ENCODE measurements at regions not wholly inside any gene's neighbourhood (a gene's known extent, or its start where the extent isn't known, plus 50 kb on each side); places are given as distances from the start of the nearest gene placed in this dataset.

- DNase-seq (ENCODE audit: extremely low read depth, insufficient read length), result no peak
- Histone ChIP-seq H3K27me3 (replicated peaks; ENCODE audit: control insufficient read depth, insufficient read depth, low read length) (no peaks in the 10 kb centered on the region), H3K4me3 (replicated peaks; ENCODE audit: low read depth, low read length) (no peak overlapping the region), H3K36me3 (ENCODE audit: control insufficient read depth, insufficient read depth, low read length) (no peaks in the 10 kb centered on the region)
- no peak for TF ChIP-seq CTCF (IDR thresholded peaks at IDR 0.05; ENCODE audit: insufficient read depth, low read length, poor library complexity, severe bottlenecking)
Measured at GRCh38 chr2:156158808-156159207, 173.7 kb downstream of the NR4A2 start.

- no peaks in the 10 kb centered on the region for H3K36me3 ChIP-seq (ENCODE audit: control insufficient read depth, insufficient read depth, low read length)
- no peak for TF ChIP-seq CTCF (IDR thresholded peaks at IDR 0.05; ENCODE audit: insufficient read depth, low read length, poor library complexity, severe bottlenecking)
- no peaks in the 10 kb centered on the region for H3K27me3 ChIP-seq (replicated peaks; ENCODE audit: control insufficient read depth, insufficient read depth, low read length)
- DNase-seq (ENCODE audit: extremely low read depth, insufficient read length), result no peak
- H3K4me3 ChIP-seq (replicated peaks; ENCODE audit: low read depth, low read length), result no peak overlapping the region
Measured at GRCh38 chr2:156157670-156158069, 174.9 kb downstream of the NR4A2 start.

DNA sequence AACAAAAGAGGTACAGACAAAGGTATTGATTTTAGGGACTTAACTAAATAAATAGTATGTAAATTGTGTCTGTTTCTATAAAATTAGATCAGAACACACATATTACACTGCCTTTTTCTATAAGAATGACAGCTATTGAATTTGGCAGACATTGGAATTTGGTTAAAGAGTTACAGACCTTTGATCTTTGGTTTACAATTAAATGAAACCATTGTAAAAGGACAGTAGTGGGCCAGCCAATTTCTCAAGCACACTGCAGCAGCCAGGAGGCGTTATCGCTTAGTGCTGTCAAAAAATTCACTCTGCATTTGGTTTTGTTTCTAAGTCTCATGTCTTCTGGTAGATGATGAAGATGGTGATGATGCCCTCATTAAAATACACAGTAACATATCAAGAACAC lies 175.9 kb downstream of the NR4A2 start:
- H3K36me3 ChIP-seq (ENCODE audit: control insufficient read depth, insufficient read depth, low read length), result no peaks in the 10 kb centered on the region
- H3K4me3 ChIP-seq (replicated peaks; ENCODE audit: low read depth, low read length), result no peak overlapping the region
- no peaks in the 10 kb centered on the region for H3K27me3 ChIP-seq (replicated peaks; ENCODE audit: control insufficient read depth, insufficient read depth, low read length)
- no peak for DNase-seq (ENCODE audit: extremely low read depth, insufficient read length)
- no peak for TF ChIP-seq CTCF (IDR thresholded peaks at IDR 0.05; ENCODE audit: insufficient read depth, low read length, poor library complexity, severe bottlenecking)

DNA sequence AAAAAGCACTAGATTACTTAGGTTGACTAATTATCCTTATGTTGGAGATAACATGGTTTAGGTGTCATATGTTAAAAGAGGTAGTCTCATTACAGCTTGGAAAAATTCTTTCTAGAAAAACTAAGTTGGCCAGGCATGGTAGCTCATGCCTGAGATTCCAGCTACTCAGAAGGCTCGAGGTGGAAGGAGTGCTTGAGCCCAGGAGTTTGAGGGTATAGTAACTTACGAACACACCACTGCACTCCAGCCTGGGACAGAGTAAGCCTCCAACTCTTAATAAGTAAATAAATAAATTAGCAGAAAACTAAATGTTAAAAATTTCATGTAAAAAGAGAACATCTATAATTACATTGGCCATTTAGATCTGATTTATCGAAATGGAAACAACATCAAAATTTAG lies 177.2 kb downstream of the NR4A2 start:
- Histone ChIP-seq H3K27me3 (replicated peaks; ENCODE audit: control insufficient read depth, insufficient read depth, low read length) (no peaks in the 10 kb centered on the region), H3K36me3 (ENCODE audit: control insufficient read depth, insufficient read depth, low read length) (no peaks in the 10 kb centered on the region), H3K4me3 (replicated peaks; ENCODE audit: low read depth, low read length) (no peak overlapping the region)
- TF ChIP-seq CTCF (IDR thresholded peaks at IDR 0.05; ENCODE audit: insufficient read depth, low read length, poor library complexity, severe bottlenecking), result no peak
- no peak for DNase-seq (ENCODE audit: extremely low read depth, insufficient read length)

- no peak for DNase-seq (ENCODE audit: extremely low read depth, insufficient read length)
- Histone ChIP-seq H3K36me3 (ENCODE audit: control insufficient read depth, insufficient read depth, low read length) (no peaks in the 10 kb centered on the region), H3K4me3 (replicated peaks; ENCODE audit: low read depth, low read length) (no peak overlapping the region), H3K27me3 (replicated peaks; ENCODE audit: control insufficient read depth, insufficient read depth, low read length) (no peaks in the 10 kb centered on the region)
- TF ChIP-seq CTCF (IDR thresholded peaks at IDR 0.05; ENCODE audit: insufficient read depth, low read length, poor library complexity, severe bottlenecking), result no peak
Measured at GRCh38 chr2:156151351-156151750, 181.2 kb downstream of the NR4A2 start.

- no peaks in the 10 kb centered on the region for H3K36me3 ChIP-seq (ENCODE audit: control insufficient read depth, insufficient read depth, low read length)
- no peak for TF ChIP-seq CTCF (IDR thresholded peaks at IDR 0.05; ENCODE audit: insufficient read depth, low read length, poor library complexity, severe bottlenecking)
- peak; percentile 57 for DNase-seq (ENCODE audit: extremely low read depth, insufficient read length)
- H3K4me3 ChIP-seq (replicated peaks; ENCODE audit: low read depth, low read length), result no peak overlapping the region
- no peaks in the 10 kb centered on the region for H3K27me3 ChIP-seq (replicated peaks; ENCODE audit: control insufficient read depth, insufficient read depth, low read length)
Measured at GRCh38 chr2:156147594-156148330, 184.8 kb downstream of the NR4A2 start.
